LNCAP (cell line): ENCODE measurements at regions not wholly inside any gene's neighbourhood (a gene's known extent, or its start where the extent isn't known, plus 50 kb on each side); places are given as distances from the start of the nearest gene placed in this dataset.

Source experiments
- TF ChIP-seq, protein P1 (sequence below): fragments of 450-650 bp; IDR thresholded peaks from 2 replicates; pipeline ENCODE4 v1.5.1; 2017; ENCODE audit warnings: mild to moderate bottlenecking

DNA sequence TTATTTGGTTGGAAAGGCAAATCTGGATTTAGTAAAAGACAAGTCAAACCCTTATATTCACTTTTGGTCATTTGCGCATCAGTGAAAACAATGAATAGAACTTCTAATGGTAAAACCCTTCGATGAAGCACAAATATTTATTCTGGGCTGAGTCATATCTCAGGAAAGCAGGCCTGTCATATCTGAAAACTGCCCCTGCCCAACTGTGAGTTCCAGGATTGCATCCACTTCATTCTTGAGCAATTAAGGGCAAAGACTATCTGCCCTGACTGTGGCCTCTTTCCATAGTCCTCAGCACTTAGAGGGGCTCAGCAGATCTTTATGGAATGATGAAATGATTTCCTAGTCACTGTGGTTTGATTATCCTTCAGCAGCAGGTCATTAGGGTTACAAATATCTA, 795.2 kb upstream of the ID2 start:
- TF ChIP-seq, protein P1, sequence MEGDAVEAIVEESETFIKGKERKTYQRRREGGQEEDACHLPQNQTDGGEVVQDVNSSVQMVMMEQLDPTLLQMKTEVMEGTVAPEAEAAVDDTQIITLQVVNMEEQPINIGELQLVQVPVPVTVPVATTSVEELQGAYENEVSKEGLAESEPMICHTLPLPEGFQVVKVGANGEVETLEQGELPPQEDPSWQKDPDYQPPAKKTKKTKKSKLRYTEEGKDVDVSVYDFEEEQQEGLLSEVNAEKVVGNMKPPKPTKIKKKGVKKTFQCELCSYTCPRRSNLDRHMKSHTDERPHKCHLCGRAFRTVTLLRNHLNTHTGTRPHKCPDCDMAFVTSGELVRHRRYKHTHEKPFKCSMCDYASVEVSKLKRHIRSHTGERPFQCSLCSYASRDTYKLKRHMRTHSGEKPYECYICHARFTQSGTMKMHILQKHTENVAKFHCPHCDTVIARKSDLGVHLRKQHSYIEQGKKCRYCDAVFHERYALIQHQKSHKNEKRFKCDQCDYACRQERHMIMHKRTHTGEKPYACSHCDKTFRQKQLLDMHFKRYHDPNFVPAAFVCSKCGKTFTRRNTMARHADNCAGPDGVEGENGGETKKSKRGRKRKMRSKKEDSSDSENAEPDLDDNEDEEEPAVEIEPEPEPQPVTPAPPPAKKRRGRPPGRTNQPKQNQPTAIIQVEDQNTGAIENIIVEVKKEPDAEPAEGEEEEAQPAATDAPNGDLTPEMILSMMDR = no peak

GRCh38 chr2:7887441-7887840, 794.4 kb upstream of the ID2 start:
- TF ChIP-seq, protein P1 = no peak

DNA sequence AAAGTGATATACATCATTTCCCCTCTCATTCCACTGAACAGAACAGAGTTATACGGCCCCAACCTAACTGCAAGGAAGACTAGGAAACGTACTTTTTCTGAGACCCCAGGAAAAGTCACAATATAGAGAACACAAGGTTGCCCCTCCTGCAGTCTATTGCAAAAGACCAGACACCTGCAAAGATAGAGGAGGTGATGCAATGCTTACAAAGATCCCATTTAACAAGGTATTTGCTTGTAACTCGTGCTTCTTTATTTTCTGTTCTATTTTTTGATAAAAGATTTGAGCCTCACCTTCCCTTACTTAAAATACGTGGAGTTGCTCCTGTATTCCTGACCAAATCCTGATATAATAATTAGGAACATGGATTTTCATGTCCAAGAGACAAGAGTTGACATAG, 793.0 kb upstream of the ID2 start:
- TF ChIP-seq, protein P1 = no peak

- TF ChIP-seq, protein P1 = no peak
These were observed 790.5 kb upstream of the ID2 start for GRCh38 chr2:7891312-7891711.

- TF ChIP-seq, protein P1 = no peak
These were observed 786.6 kb upstream of the ID2 start for GRCh38 chr2:7895289-7895688.

GRCh38 chr2:7896940-7897487, 784.8 kb upstream of the ID2 start:
- TF ChIP-seq, protein P1 = no peak

DNA sequence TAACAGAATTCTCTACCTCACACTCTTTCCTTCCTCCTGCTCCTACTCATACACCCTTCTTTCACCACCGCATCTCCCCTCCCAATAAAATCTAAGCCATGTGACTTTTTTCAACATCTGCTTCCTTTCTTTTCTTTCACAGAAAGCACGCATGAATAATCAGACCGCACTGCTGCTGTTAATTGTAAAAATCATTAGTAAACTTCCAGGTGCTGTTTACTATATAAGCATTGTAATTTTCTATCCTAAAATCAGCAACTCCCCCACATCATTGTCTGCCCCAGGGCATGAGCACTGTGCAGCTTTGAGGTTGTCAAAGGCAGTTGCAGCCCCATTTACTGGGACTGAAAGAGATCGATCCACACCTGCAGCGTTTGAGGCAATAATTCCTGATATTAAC, 782.6 kb upstream of the ID2 start:
- TF ChIP-seq, protein P1 = no peak

GRCh38 chr2:7899923-7900322, 781.9 kb upstream of the ID2 start:
- TF ChIP-seq, protein P1 = no peak
